ENCODE measurements at regions not wholly inside any gene's neighbourhood (a gene's known extent, or its start where the extent isn't known, plus 50 kb on each side); places are given as distances from the start of the nearest gene placed in this dataset.

DNA sequence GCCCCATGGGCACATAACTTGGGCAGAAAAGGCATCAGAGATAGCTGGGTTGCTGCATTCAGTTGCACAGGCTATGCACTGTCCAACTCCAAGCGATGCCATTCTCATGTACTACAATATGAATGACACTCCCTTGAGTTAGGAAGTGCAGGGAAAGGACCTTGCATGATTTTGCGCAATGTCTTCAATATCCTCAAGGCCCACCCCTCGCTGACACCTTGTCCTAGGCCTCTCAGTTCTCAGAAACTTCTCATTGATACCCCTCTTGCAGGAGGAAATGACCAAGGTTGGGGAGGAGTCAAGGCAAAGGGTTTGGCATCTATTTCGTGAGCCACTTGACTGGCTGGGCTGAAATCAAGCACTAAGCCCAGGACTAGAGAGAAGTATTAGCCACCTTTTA is 70.4 kb downstream of the ARL6IP4 start:
- Histone ChIP-seq H3K4me2 (no peak overlapping the region), H3K4me3 (no peak overlapping the region), H3K4me1 (ENCODE audit: insufficient read depth) (no peaks in the 10 kb centered on the region), H3K27me3 (ENCODE audit: insufficient read depth) (no peaks in the 10 kb centered on the region), H3K36me3 (ENCODE audit: insufficient read depth) (no peaks in the 10 kb centered on the region), H3K27ac (ENCODE audit: low read depth) (no peak overlapping the region), H3K9me2 (ENCODE audit: insufficient read depth) (no peaks in the 10 kb centered on the region), H3F3A (replicated peaks; ENCODE audit: low read depth) (no peaks in the 10 kb centered on the region), H4K20me1 (replicated peaks; ENCODE audit: insufficient read depth) (no peaks in the 10 kb centered on the region), H2AFZ (no peak overlapping the region), H3K79me2 (replicated peaks; ENCODE audit: insufficient read depth) (no peaks in the 10 kb centered on the region)
- H3K27me3 Mint-ChIP-seq (ENCODE audit: insufficient read depth, low read depth, poor library complexity): peaks cover 5% of the 10 kb centered on the region
- no peak for DNase-seq (ENCODE audit: low spot score)
- TF ChIP-seq ZNF462 (CRISPR knock-in tag; IDR thresholded peaks at IDR 0.05) (no peak), EZH2 (IDR thresholded peaks at IDR 0.05; ENCODE audit: low read depth, unreplicated experiment) (no peak), STAT1 (IDR thresholded peaks at IDR 0.05; ENCODE audit: unreplicated experiment) (no peak), ZNF114 (CRISPR knock-in tag; IDR thresholded peaks at IDR 0.05) (no peak), CREB1 (CRISPR knock-in tag; IDR thresholded peaks at IDR 0.05; ENCODE audit: low read depth) (no peak), EZH2phosphoT487 (IDR thresholded peaks at IDR 0.05; ENCODE audit: unreplicated experiment) (no peak), ETS1 (IDR thresholded peaks at IDR 0.05) (no peak), JUNB (IDR thresholded peaks at IDR 0.05; ENCODE audit: unreplicated experiment) (no peak), ZNF331 (CRISPR knock-in tag; IDR thresholded peaks at IDR 0.05; ENCODE audit: low read depth) (no peak), POLR2AphosphoS5 (IDR thresholded peaks at IDR 0.05; ENCODE audit: low read depth) (no peak), NANOG (IDR thresholded peaks at IDR 0.05; ENCODE audit: borderline replicate concordance) (no peak)
- TF ChIP-seq, protein P1, sequence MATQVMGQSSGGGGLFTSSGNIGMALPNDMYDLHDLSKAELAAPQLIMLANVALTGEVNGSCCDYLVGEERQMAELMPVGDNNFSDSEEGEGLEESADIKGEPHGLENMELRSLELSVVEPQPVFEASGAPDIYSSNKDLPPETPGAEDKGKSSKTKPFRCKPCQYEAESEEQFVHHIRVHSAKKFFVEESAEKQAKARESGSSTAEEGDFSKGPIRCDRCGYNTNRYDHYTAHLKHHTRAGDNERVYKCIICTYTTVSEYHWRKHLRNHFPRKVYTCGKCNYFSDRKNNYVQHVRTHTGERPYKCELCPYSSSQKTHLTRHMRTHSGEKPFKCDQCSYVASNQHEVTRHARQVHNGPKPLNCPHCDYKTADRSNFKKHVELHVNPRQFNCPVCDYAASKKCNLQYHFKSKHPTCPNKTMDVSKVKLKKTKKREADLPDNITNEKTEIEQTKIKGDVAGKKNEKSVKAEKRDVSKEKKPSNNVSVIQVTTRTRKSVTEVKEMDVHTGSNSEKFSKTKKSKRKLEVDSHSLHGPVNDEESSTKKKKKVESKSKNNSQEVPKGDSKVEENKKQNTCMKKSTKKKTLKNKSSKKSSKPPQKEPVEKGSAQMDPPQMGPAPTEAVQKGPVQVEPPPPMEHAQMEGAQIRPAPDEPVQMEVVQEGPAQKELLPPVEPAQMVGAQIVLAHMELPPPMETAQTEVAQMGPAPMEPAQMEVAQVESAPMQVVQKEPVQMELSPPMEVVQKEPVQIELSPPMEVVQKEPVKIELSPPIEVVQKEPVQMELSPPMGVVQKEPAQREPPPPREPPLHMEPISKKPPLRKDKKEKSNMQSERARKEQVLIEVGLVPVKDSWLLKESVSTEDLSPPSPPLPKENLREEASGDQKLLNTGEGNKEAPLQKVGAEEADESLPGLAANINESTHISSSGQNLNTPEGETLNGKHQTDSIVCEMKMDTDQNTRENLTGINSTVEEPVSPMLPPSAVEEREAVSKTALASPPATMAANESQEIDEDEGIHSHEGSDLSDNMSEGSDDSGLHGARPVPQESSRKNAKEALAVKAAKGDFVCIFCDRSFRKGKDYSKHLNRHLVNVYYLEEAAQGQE (IDR thresholded peaks at IDR 0.05; ENCODE audit: unreplicated experiment): no peak
- TF ChIP-seq, protein P2, sequence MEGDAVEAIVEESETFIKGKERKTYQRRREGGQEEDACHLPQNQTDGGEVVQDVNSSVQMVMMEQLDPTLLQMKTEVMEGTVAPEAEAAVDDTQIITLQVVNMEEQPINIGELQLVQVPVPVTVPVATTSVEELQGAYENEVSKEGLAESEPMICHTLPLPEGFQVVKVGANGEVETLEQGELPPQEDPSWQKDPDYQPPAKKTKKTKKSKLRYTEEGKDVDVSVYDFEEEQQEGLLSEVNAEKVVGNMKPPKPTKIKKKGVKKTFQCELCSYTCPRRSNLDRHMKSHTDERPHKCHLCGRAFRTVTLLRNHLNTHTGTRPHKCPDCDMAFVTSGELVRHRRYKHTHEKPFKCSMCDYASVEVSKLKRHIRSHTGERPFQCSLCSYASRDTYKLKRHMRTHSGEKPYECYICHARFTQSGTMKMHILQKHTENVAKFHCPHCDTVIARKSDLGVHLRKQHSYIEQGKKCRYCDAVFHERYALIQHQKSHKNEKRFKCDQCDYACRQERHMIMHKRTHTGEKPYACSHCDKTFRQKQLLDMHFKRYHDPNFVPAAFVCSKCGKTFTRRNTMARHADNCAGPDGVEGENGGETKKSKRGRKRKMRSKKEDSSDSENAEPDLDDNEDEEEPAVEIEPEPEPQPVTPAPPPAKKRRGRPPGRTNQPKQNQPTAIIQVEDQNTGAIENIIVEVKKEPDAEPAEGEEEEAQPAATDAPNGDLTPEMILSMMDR (conservative IDR thresholded peaks at IDR 0.05; ENCODE audit: low read depth in 2 of 2): no peak
- H3K9me3 Mint-ChIP-seq: no peaks in the 10 kb centered on the region
- no peak overlapping the region for H3K4me3 Mint-ChIP-seq
- ATAC-seq: no peak
- no peaks in the 10 kb centered on the region for H3K4me1 Mint-ChIP-seq
- no peaks in the 10 kb centered on the region for H3K36me3 Mint-ChIP-seq (ENCODE audit: low read depth)
- no peak overlapping the region for H3K27ac Mint-ChIP-seq
